HCT116 (cell line): ENCODE measurements at regions not wholly inside any gene's neighbourhood (a gene's known extent, or its start where the extent isn't known, plus 50 kb on each side); places are given as distances from the start of the nearest gene placed in this dataset.

Experiments
- ATAC-seq: fragments of 200-7000 bp; cut with Tn5 transposase; 2 replicates; pipeline ENCODE4 v1.9.1; 2020; ENCODE audit warnings: mild to moderate bottlenecking, moderate library complexity
- BruUV-seq: library from RNA; stranded (reverse); fragments of 400-500 nt; replicated peaks from 2 replicates; lab custom pipeline; 2021; lab: Mats Ljungman, UMichigan
- CTCF ChIA-PET: fragments of 300-600 bp; sonication (Branson Sonifier 250); formaldehyde crosslinking; loops from one replicate; lab custom pipeline; 2021; ENCODE audit warnings: antibody characterized with exemption; lab: Charles Lee
- POLR2A ChIA-PET: fragments of 300-600, 350-600 bp; sonication (Branson Sonifier 250); formaldehyde crosslinking; loops from one replicate; lab custom pipeline; 2021; ENCODE audit warnings: antibody characterized with exemption; lab: Charles Lee
- RAD21 ChIA-PET, 2 experiments: fragments of 300-600 bp; sonication (Branson Sonifier 250); formaldehyde crosslinking; loops; one replicate each; lab custom pipeline; 2023; ENCODE audit warnings: low total read pairs in 2 of 2; ENCODE audit not compliant: uncharacterized antibody in 2 of 2, unreplicated experiment in 2 of 2, low non-redundant PET in 1 of 2; lab: Charles Lee
- DNase-seq: peaks from one replicate; pipeline ENCODE4 v3.0.0-alpha.2; 2010; ENCODE audit warnings: low read depth, low spot score
- H2AFZ ChIP-seq: fragments of 200-600 bp; shearing (Covaris generic), sonication (generic); 2 replicates; pipeline ENCODE4 v1.6.1; 2017; ENCODE audit warnings: low read depth, mixed run types, mixed read lengths, antibody characterized with exemption, low read length; ENCODE audit not compliant: poor library complexity, severe bottlenecking
- H3K27ac ChIP-seq: 2 replicates; pipeline ENCODE4 v1.5.1; 2012; ENCODE audit warnings: low read depth, low read length
- H3K27me3 ChIP-seq: fragments of 200-600 bp; sonication (generic); 2 replicates; pipeline ENCODE4 v1.6.1; 2016; ENCODE audit warnings: mixed run types, low read length, mixed read lengths; ENCODE audit not compliant: insufficient read depth
- H3K36me3 ChIP-seq, 2 experiments: fragments of 200-500 bp in 1 of 2; fragments of 200-600 bp in 1 of 2; sonication (Bioruptor generic) in 1 of 2; sonication (generic) in 1 of 2; 2 replicates each; pipeline versions ENCODE4 v1.5.1 to v1.6.1; 2014 to 2016; ENCODE audit warnings: low read length in 2 of 2, inconsistent platforms in 1 of 2, mixed read lengths in 1 of 2, mixed run types in 1 of 2; ENCODE audit not compliant: insufficient read depth in 2 of 2, control insufficient read depth in 1 of 2
- H3K4me1 ChIP-seq, 2 experiments: fragments of 200-600 bp in 1 of 2; sonication (generic) in 1 of 2; 2 replicates each; pipeline versions ENCODE4 v1.5.1 to v1.6.1; 2012 to 2017; ENCODE audit warnings: low read length in 2 of 2, inconsistent platforms in 1 of 2, mild to moderate bottlenecking in 1 of 2, mixed read lengths in 1 of 2, mixed run types in 1 of 2, moderate library complexity in 1 of 2; ENCODE audit not compliant: insufficient read depth in 2 of 2, control insufficient read depth in 1 of 2
- H3K4me2 ChIP-seq: fragments of 200-600 bp; sonication (generic); 2 replicates; pipeline ENCODE4 v1.6.1; 2017; ENCODE audit warnings: mixed run types, low read length, mixed read lengths
- H3K4me3 ChIP-seq, 2 experiments: fragments of 200-600 bp in 1 of 2; sonication (generic) in 1 of 2; replicated peaks in 1 of 2; 2 replicates each; pipeline ENCODE4 v1.5.1; 2011 to 2016; ENCODE audit warnings: low read length in 2 of 2, control low read depth in 1 of 2, low read depth in 1 of 2, mild to moderate bottlenecking in 1 of 2, mixed read lengths in 1 of 2, mixed run types in 1 of 2
- H3K79me2 ChIP-seq: fragments of 200-600 bp; sonication (generic); 2 replicates; pipeline ENCODE4 v1.6.1; 2017; ENCODE audit warnings: mild to moderate bottlenecking, mixed run types, low read length, moderate library complexity, mixed read lengths; ENCODE audit not compliant: insufficient read depth
- H3K9ac ChIP-seq: fragments of 200-600 bp; sonication (generic); 2 replicates; pipeline ENCODE4 v1.6.1; 2016; ENCODE audit warnings: low read length, mixed read lengths
- H3K9me2 ChIP-seq: fragments of 200-600 bp; sonication (generic), shearing (Covaris generic); 2 replicates; pipeline ENCODE4 v1.6.1; 2017; ENCODE audit warnings: mixed run types, mild to moderate bottlenecking, moderate library complexity; ENCODE audit not compliant: insufficient read depth
- H3K9me3 ChIP-seq, 2 experiments: fragments of 200-500 bp in 1 of 2; fragments of 200-600 bp in 1 of 2; sonication (Bioruptor generic) in 1 of 2; sonication (generic) in 1 of 2; 2 replicates each; pipeline ENCODE4 v1.6.1; 2014 to 2017; ENCODE audit warnings: low read length in 2 of 2, mixed read lengths in 2 of 2, inconsistent platforms in 1 of 2, low read depth in 1 of 2, mild to moderate bottlenecking in 1 of 2, mixed run types in 1 of 2, moderate library complexity in 1 of 2; ENCODE audit not compliant: control insufficient read depth in 1 of 2, insufficient read depth in 1 of 2
- H4K20me1 ChIP-seq: fragments of 200-600 bp; sonication (generic), shearing (Covaris generic); 2 replicates; pipeline ENCODE4 v1.6.1; 2017; ENCODE audit warnings: mixed run types, mild to moderate bottlenecking, moderate library complexity; ENCODE audit not compliant: insufficient read depth
- CEBPB ChIP-seq: IDR thresholded peaks from 2 replicates; pipeline ENCODE4 v1.6.1; 2012; ENCODE audit warnings: low read depth
- CTCF ChIP-seq, 3 experiments: fragments of 200-600 bp in 1 of 3; sonication (generic) in 1 of 3; IDR thresholded peaks in 2 of 3; conservative IDR thresholded peaks in 1 of 3; 2 replicates each; pipeline ENCODE4 v1.5.1; 2012 to 2017; ENCODE audit warnings: low read depth in 2 of 3, low read length in 2 of 3, antibody characterized with exemption in 1 of 3, borderline replicate concordance in 1 of 3, control low read depth in 1 of 3, mild to moderate bottlenecking in 1 of 3, mixed read lengths in 1 of 3, mixed run types in 1 of 3, moderate library complexity in 1 of 3; ENCODE audit not compliant: insufficient read depth in 1 of 3
- EZH2 ChIP-seq: fragments of 200-600 bp; sonication (generic); IDR thresholded peaks from 2 replicates; pipeline ENCODE4 v1.6.1; 2017; ENCODE audit warnings: antibody characterized with exemption, mixed run types
- EZH2phosphoT487 ChIP-seq: fragments of 200-600 bp; IDR thresholded peaks from 2 replicates; pipeline ENCODE4 v1.6.1; 2018; ENCODE audit warnings: antibody characterized with exemption, borderline replicate concordance
- POLR2A ChIP-seq: IDR thresholded peaks from 2 replicates; pipeline ENCODE4 v1.7.0; 2011; ENCODE audit warnings: borderline replicate concordance; ENCODE audit not compliant: insufficient read depth, insufficient read length; ENCODE audit errors: extremely low read depth
- SIN3A ChIP-seq: IDR thresholded peaks from 2 replicates; pipeline ENCODE4 v1.6.1; 2012; ENCODE audit warnings: low read depth
- YY1 ChIP-seq: IDR thresholded peaks from 2 replicates; pipeline ENCODE4 v1.6.1; 2011; ENCODE audit warnings: low read length, low read depth, moderate library complexity, mild to moderate bottlenecking; ENCODE audit not compliant: insufficient replicate concordance; ENCODE audit errors: extremely low read depth
- ZBTB33 ChIP-seq: IDR thresholded peaks from 2 replicates; pipeline ENCODE4 v1.6.1; 2011; ENCODE audit warnings: mild to moderate bottlenecking, low read length, moderate library complexity; ENCODE audit not compliant: insufficient replicate concordance; ENCODE audit errors: extremely low read depth
- ZFX ChIP-seq: fragments of 450-650 bp; IDR thresholded peaks from 2 replicates; pipeline ENCODE4 v1.6.1; 2017
- ZNF274 ChIP-seq: fragments of 200-500 bp; sonication (Bioruptor generic); IDR thresholded peaks from 2 replicates; pipeline ENCODE4 v1.6.1; 2014; ENCODE audit warnings: mild to moderate bottlenecking, low read depth, low read length, inconsistent platforms
- intact Hi-C: fragments of 100-400 bp; cut with micrococcal nuclease; formaldehyde crosslinking; loops from 2 replicates; pipeline ENCODE4 v1.10.0; 2022
- TF ChIP-seq, protein P1 (sequence below): IDR thresholded peaks from 2 replicates; pipeline ENCODE4 v1.6.1; 2012; ENCODE audit warnings: low read depth

GRCh38 chr18:53789376-53790247 lies 434.9 kb downstream of the MBD2 start:
- ATAC-seq (no peak), DNase-seq (no peak)
- no peaks in the 10 kb centered on the region for H3K36me3 ChIP-seq
- no peak overlapping the region for H3K4me2 ChIP-seq
- no peaks in the 10 kb centered on the region for H3K9me2 ChIP-seq
- no peaks in the 10 kb centered on the region for H3K79me2 ChIP-seq
- H3K9ac ChIP-seq = no peak overlapping the region
- H3K4me3 ChIP-seq = no peak overlapping the region
- no peaks in the 10 kb centered on the region for H3K27me3 ChIP-seq
- no peak overlapping the region for H2AFZ ChIP-seq
- no peaks in the 10 kb centered on the region for H3K4me1 ChIP-seq
- BruUV-seq = no TSS peak
- POLR2A ChIA-PET = no interaction called here
- peaks cover 0 to 4% of the 10 kb centered on the region in 2 experiments; a peak in 2 of 4 replicates for H3K9me3 ChIP-seq
- H4K20me1 ChIP-seq = no peaks in the 10 kb centered on the region
- intact Hi-C loops = no loop called here
- RAD21 ChIA-PET = no interaction called here
- TF ChIP-seq ZNF274 = no peak
- no peak for TF ChIP-seq CTCF (IDR thresholded peaks at IDR 0.05 in 2 of 3, conservative IDR thresholded peaks at IDR 0.05 in 1 of 3; ENCODE audit: borderline replicate concordance in 1 of 3, insufficient read depth in 1 of 3, low read depth in 2 of 3, low read length in 2 of 3)
- TF ChIP-seq EZH2phosphoT487 = no peak
- TF ChIP-seq CEBPB = no peak
- H3K27ac ChIP-seq = no peak overlapping the region
- CTCF ChIA-PET = no interaction called here

DNA sequence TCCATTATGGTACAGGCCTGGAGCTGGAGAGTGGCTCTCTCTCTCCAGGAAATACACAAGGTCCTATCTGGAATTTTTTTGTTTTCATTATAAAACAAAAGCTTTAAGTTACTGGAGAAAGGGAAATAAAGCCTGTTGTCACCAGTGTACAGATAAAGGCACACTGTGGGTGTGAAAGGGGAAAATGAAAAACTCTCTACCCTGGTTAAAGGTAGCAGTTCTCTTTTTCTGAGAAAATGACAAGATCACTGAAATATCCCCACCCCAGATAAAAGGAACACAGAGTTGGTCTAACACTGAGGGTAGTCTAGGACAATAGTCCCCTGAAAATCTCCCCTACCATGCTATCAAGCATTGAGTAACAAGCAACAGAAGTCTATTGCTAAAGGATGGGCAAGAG lies 438.7 kb downstream of the MBD2 start:
- H3K36me3 ChIP-seq = no peaks in the 10 kb centered on the region
- intact Hi-C loops = no loop called here
- H3K4me2 ChIP-seq = no peak overlapping the region
- no peak overlapping the region for H3K4me3 ChIP-seq
- H3K4me1 ChIP-seq = no peaks in the 10 kb centered on the region; a peak in 1 of 4 replicates
- no peak for DNase-seq
- no peak overlapping the region for H2AFZ ChIP-seq
- H3K9me3 ChIP-seq = peaks cover 0 to 4% of the 10 kb centered on the region in 2 experiments; a peak in 2 of 4 replicates
- RAD21 ChIA-PET = no interaction called here
- no peak for ATAC-seq
- no peaks in the 10 kb centered on the region for H4K20me1 ChIP-seq
- no TSS peak for BruUV-seq
- H3K27me3 ChIP-seq = no peaks in the 10 kb centered on the region
- no peak overlapping the region for H3K27ac ChIP-seq
- no peaks in the 10 kb centered on the region for H3K9me2 ChIP-seq
- no peak overlapping the region for H3K9ac ChIP-seq
- CTCF ChIA-PET = no interaction called here
- H3K79me2 ChIP-seq = no peaks in the 10 kb centered on the region
- POLR2A ChIA-PET = no interaction called here
- TF ChIP-seq POLR2A (no peak), YY1 (no peak), EZH2 (no peak), ZFX (no peak), SIN3A (no peak), ZBTB33 (no peak)
- TF ChIP-seq, protein P1, sequence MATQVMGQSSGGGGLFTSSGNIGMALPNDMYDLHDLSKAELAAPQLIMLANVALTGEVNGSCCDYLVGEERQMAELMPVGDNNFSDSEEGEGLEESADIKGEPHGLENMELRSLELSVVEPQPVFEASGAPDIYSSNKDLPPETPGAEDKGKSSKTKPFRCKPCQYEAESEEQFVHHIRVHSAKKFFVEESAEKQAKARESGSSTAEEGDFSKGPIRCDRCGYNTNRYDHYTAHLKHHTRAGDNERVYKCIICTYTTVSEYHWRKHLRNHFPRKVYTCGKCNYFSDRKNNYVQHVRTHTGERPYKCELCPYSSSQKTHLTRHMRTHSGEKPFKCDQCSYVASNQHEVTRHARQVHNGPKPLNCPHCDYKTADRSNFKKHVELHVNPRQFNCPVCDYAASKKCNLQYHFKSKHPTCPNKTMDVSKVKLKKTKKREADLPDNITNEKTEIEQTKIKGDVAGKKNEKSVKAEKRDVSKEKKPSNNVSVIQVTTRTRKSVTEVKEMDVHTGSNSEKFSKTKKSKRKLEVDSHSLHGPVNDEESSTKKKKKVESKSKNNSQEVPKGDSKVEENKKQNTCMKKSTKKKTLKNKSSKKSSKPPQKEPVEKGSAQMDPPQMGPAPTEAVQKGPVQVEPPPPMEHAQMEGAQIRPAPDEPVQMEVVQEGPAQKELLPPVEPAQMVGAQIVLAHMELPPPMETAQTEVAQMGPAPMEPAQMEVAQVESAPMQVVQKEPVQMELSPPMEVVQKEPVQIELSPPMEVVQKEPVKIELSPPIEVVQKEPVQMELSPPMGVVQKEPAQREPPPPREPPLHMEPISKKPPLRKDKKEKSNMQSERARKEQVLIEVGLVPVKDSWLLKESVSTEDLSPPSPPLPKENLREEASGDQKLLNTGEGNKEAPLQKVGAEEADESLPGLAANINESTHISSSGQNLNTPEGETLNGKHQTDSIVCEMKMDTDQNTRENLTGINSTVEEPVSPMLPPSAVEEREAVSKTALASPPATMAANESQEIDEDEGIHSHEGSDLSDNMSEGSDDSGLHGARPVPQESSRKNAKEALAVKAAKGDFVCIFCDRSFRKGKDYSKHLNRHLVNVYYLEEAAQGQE = no peak
